NCI-H2107 treated with DMSO at 0.1 percent for 48 hours (cell line): ENCODE measurements at regions not wholly inside any gene's neighbourhood (a gene's known extent, or its start where the extent isn't known, plus 50 kb on each side); places are given as distances from the start of the nearest gene placed in this dataset.

Experiments
- DNase-seq: peaks from one replicate; lab custom pipeline; 2025; ENCODE audit not compliant: unreplicated experiment; lab: John Stamatoyannopoulos, UW

DNA sequence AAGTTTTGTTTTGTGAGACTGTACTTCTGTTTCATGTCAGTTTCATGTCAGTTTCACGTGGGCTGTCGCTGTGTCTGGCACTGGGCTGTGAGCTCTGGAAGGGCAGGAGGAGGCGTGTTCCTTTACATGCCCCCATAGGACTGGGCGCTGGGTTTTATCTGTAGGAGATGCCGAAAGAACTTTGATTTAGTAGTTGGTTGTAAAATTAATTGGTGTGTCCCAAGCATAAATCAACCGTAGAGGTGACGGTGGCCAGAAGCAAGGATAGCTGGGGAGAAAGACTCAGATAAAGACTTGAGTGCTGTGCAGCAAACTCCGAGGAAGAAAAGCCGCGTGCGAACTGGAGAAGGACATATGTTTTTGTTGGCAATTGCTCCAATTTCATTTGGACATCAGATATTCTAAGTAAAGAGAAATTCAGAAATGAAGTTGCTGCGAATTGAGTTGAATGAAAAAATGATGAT is 182.5 kb downstream of the VRK1 start:
- no peak for DNase-seq

DNA sequence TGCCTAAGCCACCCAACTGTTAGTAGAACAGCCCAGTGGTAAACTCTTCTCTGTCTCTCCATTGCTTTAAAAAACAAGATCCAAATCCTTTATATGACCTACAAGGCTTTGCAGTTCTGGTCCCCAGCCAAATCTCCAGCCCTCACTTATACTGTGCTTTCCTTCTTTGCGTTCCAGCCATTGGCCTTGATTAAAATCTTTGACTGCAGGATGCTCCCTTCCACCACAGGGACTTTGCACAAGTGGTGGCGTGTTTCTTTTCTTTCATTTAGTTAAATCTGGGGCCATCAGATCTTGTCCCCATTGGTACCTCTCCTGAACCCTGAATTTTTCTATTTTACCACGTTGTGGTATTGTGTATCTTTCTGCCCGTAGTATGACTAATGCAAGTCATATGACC is 183.7 kb downstream of the VRK1 start:
- DNase-seq, result no peak

DNA sequence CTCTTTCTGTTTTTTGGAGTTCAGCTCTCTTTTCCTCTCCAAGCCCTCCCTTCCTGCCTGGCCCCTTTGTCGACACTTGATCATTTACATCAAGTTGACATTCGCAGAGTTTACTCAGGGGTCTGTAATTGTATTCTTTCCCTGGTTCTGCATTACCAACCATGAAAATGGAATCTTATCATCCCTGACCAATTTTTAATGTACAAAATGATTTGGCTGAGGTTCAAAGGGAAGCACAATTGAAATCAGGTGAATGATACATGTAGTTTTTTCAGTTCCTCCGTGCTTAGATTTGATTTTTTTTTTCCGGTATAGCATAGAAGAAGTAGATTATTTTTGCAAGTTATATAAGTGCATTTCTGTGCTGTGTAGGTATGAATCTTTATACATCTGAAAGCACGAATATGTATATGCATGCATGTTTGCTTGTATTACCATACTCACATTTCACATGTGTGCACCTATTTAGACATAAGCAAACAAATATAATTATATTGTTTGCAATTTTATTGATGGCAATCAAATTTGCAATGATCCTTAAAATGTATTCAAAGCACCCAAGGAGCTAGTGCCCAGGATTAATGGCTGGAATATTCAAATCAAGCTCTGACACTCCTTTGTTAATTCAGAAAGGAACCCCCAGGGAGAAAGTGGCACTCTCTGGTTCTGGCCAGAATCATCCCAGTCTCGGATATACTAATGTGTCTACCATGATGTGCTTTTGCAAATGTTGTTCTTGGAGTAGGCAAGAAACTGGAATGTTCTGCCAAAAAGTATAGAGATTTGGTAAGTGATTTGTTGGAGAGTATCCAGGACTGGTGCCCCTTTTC is 189.3 kb downstream of the VRK1 start:
- DNase-seq, result no peak

DNA sequence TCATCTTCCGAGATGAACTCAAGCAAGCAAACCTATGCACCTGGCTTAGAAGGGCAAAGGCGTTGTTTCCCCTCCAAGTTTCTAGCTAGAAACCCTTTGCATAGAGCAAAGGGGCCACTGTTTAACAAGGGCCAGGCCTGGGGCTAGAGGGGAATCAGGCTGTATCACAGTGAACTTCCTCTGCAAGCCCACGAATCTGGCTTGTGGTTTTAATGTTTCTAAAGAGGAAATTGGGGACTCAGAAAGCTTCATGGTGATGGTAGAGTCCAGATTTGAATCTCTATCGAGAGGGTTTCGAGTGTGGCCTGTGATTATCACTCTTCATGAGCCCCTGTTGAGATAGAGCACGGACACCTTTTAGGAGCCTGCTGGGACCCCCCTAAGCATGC is 189.9 kb downstream of the VRK1 start:
- no peak for DNase-seq

DNA sequence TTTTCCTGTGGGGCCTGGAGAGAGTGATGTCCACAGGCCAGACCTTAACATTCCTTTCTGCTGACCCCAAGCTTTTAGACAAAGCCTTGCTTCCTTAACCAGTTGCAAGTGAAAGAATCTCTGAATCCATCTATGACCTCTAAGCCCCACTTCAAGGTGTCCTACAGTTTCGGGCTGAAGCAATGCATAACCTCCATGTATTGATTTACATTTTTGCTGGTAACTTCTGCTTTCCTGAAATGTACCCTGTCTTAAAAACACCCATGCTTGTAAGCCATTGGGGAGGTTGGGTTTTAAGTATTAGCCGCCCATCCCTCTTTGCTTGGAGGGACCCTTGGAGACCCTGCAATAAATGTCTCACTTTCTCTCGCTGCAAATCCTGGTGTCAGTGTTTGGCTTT is 190.6 kb downstream of the VRK1 start:
- DNase-seq, result no peak

DNA sequence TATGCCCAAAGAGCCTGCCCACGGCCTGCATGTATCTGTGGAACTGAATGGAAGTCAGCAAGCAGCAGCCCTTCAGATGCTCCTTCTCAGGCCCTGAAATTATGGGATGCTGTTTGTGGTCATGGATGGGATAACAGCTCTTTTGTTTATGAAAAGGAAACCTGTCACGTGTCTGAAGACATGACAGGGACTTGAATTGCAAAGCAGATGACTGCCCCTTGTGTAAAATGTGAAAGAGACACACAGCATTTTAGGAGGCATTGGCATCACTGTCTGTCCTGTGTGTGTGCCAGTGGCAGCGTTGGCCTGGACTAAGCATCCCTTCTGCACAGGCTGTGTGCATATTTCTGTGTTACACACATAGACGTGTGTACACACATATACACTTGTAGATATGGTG is 192.1 kb downstream of the VRK1 start:
- DNase-seq, result no peak

DNA sequence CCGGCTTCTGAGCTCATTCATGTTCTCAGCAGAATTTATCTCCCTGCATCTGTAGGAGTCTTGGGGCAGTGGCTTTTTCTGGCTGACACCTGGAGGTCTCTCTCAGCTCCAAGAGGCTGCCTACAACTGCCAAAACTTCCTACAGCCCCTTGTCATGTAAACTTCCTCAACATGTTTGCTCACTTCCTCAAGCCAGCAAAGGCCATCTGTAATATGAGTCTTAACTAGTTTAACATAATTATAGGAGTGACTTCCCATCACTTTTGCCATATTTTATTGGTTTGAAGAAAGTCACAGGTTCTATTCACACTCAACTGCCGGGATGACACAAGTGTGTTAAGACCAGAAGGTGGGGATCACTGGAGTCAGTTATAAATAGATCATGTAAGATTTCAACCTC is 194.0 kb downstream of the VRK1 start:
- DNase-seq, result no peak

DNA sequence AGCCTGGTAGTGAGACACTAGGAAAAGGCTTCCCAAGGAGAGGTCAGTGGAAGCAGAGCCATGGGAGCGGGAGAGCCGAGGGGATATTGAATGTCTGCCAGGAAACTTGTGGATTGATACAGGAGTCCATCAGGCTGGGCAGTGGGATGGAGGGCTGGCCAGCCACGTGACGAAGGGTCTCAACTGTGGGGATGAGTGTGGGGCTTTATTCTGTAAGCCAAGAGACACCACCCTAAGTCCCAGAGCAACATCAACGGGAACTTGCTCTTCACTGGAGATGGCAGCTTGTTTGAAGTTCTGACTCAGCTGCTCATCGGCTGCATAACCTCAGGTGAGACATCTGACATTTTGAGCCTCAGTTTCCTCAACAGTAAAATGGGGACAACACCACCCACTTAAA is 197.8 kb downstream of the VRK1 start:
- no peak for DNase-seq

DNA sequence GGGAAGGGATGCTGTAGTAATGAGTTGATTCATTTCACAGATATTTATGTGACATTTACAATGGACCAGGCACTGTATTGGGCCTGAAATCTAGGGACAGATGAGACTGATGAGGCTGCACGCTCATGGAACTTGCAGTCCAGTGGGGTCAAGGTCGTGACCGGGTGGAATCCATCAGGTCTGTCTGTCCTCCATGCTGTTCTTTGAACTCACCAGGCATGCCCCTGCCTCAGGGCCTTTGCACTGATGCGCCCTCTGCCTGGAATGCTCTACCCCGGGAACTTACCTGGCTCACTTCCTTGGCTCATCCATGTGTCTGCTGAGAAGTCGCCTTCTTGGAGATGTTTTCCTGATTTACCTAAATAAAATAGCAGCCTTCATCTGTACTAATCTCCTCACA is 200.1 kb downstream of the VRK1 start:
- no peak for DNase-seq

DNA sequence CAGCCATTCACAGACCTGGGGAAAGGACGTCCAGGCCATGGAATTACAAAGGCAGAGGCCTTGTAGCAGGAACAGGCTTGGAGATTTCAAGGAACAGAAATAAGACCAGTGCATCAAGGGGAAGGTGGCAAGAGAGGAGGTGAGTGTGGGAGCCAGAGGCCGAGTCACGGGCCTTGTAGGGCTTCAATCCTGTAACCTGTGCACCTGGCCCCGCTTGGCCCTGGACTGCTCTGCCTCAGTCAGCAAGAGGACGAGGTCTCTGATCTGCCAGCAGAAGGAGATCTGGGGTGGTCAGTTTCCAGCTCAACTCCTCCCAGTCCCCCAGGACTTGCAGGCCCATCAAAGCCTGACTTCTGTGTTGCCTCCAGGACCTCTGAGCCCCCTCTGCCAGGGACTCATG is 200.8 kb downstream of the VRK1 start:
- no peak for DNase-seq

DNA sequence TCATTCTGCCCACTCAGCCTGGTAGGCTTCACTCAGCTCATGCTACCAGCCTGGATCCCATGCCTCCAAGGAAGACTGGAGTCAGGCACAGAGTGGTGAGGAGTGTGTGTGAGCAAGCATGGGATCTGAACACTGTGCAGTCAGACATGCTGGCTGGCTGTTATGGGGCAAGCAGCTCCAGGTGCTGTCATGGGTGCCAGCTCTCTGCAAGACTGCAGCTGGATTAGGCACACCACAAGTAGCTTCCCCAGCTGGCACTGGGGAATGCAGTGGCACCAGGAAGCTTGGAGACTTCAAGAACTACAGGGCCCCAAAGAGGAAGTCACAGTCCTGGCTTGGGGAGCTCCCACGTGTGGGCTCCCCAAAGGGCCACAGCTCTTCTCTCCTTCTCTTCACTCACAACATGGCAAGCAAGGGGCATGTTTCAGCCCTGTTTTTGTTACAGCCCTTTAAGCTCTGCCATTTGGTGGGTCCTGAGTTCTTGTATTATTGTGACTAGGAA is 202.5 kb downstream of the VRK1 start:
- DNase-seq, result no peak

DNA sequence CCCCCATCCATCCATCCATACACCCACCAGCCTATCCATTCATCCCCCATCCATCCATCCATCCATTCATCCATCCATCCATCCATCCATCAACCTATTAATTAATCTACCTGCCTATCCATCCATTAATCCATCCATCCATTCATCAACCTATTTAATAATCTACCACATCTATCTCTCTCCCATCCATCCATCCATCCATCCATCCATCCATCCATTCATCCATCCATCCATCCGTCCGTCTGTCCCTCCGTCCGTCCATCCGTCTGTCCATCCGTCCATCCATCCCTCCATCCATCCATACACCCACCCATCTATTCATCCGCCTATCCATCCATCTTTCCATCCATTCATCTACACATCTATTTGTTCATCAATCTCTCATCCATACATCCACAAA is 205.3 kb downstream of the VRK1 start:
- DNase-seq, result no peak

DNA sequence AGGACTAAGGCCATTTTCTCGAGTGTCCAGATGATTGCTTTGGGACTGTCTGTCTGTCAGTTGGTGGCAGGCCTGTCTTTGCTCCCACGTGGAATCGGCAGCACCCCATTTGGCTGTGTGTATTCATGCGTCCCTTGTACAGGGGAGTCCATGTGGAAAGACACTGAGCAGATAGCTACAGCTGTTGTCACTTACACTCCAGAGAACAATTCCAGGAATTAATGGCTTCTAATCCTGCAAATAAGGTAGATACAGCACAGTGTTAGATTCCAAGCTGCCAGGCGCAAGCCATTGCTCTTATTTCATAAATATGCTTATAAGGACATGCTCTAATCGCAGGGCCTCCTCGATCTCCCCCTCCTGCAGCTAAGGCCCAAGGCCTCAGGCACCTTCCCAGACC is 208.8 kb downstream of the VRK1 start:
- DNase-seq, result no peak

DNA sequence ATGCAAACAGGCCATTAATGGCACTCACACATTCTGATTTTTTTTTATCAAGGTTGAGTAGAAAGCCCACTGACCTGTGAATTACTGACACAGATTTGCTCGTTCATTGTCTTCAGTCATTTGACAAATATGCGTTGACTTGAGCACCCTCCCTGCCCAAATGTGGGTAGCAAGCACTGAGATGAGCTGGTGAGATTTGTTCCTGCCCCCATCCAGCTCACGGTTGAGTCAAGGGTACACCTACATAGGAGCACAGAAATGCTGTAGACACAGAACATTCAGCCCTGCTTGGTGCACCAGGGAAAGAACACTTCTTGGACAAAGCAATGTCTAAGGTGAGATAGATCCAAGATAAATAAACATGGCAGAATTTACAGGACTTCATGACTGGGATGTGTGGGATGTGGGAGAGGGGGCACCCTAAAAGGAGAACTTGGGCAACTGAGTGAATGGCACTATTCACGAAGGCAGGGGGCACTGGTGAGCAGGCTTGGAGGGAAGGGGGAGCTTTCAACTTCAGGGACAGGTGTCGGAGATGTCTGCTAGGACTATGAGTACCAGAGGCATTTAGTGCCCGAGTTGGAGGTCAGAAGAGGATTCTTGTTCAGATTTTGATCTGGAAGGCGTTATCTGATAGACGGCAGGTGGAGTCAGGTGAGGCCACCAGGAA is 213.4 kb downstream of the VRK1 start:
- no peak for DNase-seq

DNA sequence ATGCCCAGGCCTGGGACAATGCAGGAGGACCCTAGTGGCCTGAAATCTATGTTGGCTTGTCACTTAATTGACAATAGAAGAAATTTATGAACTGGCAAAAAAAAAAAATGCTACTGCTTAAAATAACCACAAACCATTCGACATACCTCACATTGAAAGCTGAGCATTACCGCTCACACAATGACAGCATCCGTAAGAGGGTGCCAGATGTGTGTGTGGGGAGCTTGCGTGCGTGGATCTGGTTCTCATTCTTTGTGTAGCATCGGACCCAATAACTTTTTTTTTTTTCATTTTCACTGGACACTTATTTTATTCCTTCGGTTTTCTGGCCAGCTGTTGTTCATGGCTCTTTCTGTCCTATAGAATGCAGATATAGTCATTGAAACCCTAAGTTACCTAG is 216.7 kb downstream of the VRK1 start:
- DNase-seq, result no peak

DNA sequence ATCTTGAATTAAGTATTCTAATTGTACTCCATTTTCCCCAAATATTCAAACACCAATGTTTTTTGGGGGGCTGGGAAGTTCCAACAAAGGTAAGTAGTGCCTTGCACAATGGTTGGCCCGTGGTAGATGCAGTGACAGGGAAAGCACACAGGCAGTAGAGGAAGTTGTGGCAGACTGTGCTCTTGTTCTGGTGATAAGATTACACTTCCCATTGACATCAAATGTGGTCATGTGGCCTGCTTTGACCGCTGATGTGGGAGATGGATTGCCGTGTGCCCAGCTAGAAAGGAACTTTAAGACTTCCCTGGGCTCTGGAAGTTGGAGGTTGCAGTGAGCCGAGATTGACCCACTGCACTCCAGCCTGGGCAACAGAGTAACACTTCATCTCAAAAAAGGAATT is 223.8 kb downstream of the VRK1 start:
- DNase-seq, result no peak

DNA sequence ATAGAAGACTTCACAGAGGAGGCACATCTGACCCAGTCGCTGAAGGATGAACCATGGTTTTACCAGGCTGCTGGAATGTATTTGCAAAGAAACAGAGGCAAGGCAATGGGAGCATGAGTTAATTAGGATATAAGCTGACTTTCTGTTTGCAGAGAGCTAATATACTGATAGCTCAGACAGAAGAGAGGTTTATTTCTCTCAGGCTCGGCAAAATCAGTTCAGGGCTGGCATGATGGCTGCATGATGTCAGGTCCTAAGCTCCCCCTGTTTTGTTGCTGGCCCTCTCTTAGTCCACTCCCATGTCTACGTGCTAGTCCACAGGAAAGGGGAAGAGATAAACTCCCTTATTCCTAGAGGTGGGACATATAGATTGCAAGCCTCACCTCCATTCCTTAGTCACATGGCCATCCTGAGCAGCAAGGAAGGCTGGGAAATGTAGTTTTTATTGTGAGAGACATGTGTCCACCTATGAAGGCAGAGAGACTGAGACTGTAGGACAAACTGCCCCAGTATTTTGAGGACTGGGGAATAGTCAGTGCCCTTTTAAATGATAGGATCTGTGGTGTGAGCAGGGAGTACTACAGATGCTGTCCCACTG is 224.5 kb downstream of the VRK1 start:
- no peak for DNase-seq

DNA sequence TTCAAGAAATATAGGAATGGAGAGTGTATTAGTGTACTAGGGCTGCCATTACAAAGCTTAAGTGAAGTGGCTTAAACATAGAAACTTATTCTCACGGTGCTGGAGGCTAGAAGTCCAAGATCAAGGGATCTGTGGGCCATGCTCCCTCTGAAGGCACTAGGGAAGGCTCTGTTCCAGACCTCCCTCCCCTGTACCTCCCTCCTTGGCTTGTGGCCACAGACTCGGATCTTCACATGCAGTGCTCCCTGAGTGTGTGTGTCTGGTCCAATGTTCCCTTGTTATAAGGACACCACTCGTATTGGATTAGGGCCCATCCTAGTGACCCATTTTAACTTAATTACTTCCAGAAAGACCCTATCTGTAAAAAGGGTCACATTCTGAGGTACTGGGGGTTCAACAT is 225.6 kb downstream of the VRK1 start:
- DNase-seq, result no peak

DNA sequence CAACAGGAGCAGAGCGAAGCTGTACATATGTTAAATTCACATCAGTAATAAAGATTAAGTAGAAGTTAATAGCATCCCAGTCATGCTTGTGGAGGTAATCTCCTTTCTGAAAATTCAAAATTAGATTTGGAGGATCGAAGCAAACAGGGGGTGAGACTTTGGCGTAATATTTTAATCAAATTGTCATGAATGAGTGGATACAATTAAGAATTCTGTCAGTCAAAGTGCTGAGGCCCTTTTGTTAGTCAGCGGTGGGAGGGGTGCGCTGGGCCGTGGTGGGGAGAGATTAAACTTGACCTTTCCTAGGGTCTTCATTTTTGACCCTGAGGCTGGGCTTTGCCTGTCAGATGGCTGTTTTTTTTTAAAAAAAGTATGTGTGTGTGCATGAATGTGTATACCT is 226.7 kb downstream of the VRK1 start:
- no peak for DNase-seq

DNA sequence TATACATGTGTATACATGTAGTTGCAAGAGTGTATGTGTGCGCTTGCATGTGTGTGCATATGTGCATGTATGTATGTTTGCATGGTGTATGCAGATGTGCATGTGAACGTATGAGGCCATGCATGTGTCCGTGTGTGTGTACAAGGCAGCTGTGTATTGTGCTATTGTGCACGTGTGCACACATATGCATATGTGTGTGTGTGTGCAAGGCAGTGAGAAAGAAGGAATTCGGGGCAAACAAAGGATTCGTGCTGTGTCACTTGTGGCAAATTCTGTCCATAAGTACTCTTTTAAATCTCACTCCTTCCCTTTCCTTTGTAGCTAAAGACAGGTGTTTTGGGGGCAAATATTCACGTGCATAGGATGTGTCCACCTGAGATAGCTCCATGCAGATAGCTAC is 227.1 kb downstream of the VRK1 start:
- no peak for DNase-seq

DNA sequence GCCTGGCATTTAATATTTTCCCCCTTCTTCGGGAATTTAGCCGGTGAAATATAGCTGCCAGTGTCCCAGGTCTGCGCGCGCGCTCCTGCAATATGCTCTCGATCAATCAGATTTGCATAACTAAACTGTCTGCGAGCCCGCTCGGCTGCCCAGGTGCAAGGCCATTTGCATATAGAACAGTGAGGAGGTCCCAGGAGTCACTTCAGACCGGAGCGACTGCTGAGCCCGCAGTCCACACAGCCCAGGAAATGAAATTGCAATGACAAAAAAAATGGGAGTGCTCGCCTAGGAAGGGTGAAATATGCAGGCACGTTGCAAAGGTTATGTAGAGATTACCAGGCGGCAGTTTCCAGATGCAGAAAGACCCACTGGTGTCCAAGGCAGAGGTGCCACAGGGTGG is 228.5 kb downstream of the VRK1 start:
- DNase-seq, result peak; percentile 37
